ENCODE measurements at regions not wholly inside any gene's neighbourhood (a gene's known extent, or its start where the extent isn't known, plus 50 kb on each side); places are given as distances from the start of the nearest gene placed in this dataset.
A peak's percentile ranks its signal among the peaks of the same experiment; 100 is the strongest.
"Not testable (repeated sequence)": the region's sequence is repeated elsewhere in the genome, so short reads cannot be mapped to it uniquely, and the experiment has no call there.

- peaks cover 35 to 38% of the 10 kb centered on the region in 2 donors for H3K36me3 Mint-ChIP-seq
- H3K27me3 Mint-ChIP-seq (ENCODE audit: low read depth in 3 of 3); H3K9me3 Mint-ChIP-seq; H2AFZ ChIP-seq (ENCODE audit: insufficient read depth, low read depth, low read length, poor library complexity, severe bottlenecking); H3K27ac Mint-ChIP-seq; intact Hi-C loops (cut with micrococcal nuclease); H3K27ac ChIP-seq (ENCODE audit: low read depth in 1 of 2, low read length in 2 of 2); H3K4me2 ChIP-seq (replicated peaks; ENCODE audit: extremely low read depth, low read length, poor library complexity, severe bottlenecking); H3K27me3 ChIP-seq (ENCODE audit: control insufficient read depth in 2 of 2, insufficient read depth in 2 of 2, low read length in 2 of 2); H3K79me2 ChIP-seq (ENCODE audit: insufficient read depth, low read length); H3K9ac ChIP-seq (ENCODE audit: insufficient read depth, low read length, poor library complexity, severe bottlenecking); H4K20me1 ChIP-seq (ENCODE audit: insufficient read depth, low read length); H3K4me1 ChIP-seq (ENCODE audit: control insufficient read depth in 1 of 2, insufficient read depth in 2 of 2, low read length in 2 of 2); H3K9me3 ChIP-seq (replicated peaks in 1 of 2; ENCODE audit: control insufficient read depth in 1 of 2, insufficient read depth in 1 of 2, low read length in 2 of 2); DNase-seq; H3K4me3 Mint-ChIP-seq; H3K4me3 ChIP-seq (replicated peaks in 1 of 3; ENCODE audit: low read depth in 2 of 3, low read length in 3 of 3); H3K36me3 ChIP-seq (replicated peaks in 1 of 2; ENCODE audit: control insufficient read depth in 1 of 2, insufficient read depth in 2 of 2, low read length in 2 of 2): not testable (repeated sequence)
- 100% methylated on average over 9 of the region's 25 CpGs for WGBS (ENCODE audit: insufficient coverage)
- peaks cover 14% of the 10 kb centered on the region for H3K4me1 Mint-ChIP-seq
These were observed 145.7 kb downstream of the NPIPB11 start for GRCh38 chr16:29260683-29261426.

GRCh38 chr16:29259635-29260457 lies 146.7 kb downstream of the NPIPB11 start:
- H3K4me3 Mint-ChIP-seq; intact Hi-C loops (cut with micrococcal nuclease): not testable (repeated sequence)
- peaks cover 38 to 42% of the 10 kb centered on the region in 2 donors for H3K36me3 Mint-ChIP-seq

GRCh38 chr16:29258946-29259634 lies 147.4 kb downstream of the NPIPB11 start:
- H3K4me1 Mint-ChIP-seq; H3K27me3 Mint-ChIP-seq (ENCODE audit: low read depth in 3 of 3); H3K36me3 ChIP-seq (replicated peaks in 1 of 2; ENCODE audit: control insufficient read depth in 1 of 2, insufficient read depth in 2 of 2, low read length in 2 of 2); H3K4me3 ChIP-seq (replicated peaks in 1 of 3; ENCODE audit: low read depth in 2 of 3, low read length in 3 of 3); H3K9me3 ChIP-seq (replicated peaks in 1 of 2; ENCODE audit: control insufficient read depth in 1 of 2, insufficient read depth in 1 of 2, low read length in 2 of 2); H3K27ac ChIP-seq (ENCODE audit: low read depth in 1 of 2, low read length in 2 of 2); H3K4me2 ChIP-seq (replicated peaks; ENCODE audit: extremely low read depth, low read length, poor library complexity, severe bottlenecking); DNase-seq; H2AFZ ChIP-seq (ENCODE audit: insufficient read depth, low read depth, low read length, poor library complexity, severe bottlenecking); intact Hi-C loops (cut with micrococcal nuclease); H3K9me3 Mint-ChIP-seq; H4K20me1 ChIP-seq (ENCODE audit: insufficient read depth, low read length); H3K4me1 ChIP-seq (ENCODE audit: control insufficient read depth in 1 of 2, insufficient read depth in 2 of 2, low read length in 2 of 2); H3K27me3 ChIP-seq (ENCODE audit: control insufficient read depth in 2 of 2, insufficient read depth in 2 of 2, low read length in 2 of 2); H3K4me3 Mint-ChIP-seq; H3K9ac ChIP-seq (ENCODE audit: insufficient read depth, low read length, poor library complexity, severe bottlenecking); H3K79me2 ChIP-seq (ENCODE audit: insufficient read depth, low read length): not testable (repeated sequence)
- WGBS (ENCODE audit: insufficient coverage) = 94% methylated on average over 8 of the region's 19 CpGs
- Mint-ChIP-seq H3K27ac (peak overlapping the region in 2 of 7 donors; percentile 3 to 68), H3K36me3 (peaks cover 38 to 50% of the 10 kb centered on the region in 2 donors)

More at GRCh38 chr16:29259635-29260457, 146.7 kb downstream of the NPIPB11 start:
- not testable (repeated sequence) for H3K4me1 Mint-ChIP-seq; H4K20me1 ChIP-seq (ENCODE audit: insufficient read depth, low read length); H2AFZ ChIP-seq (ENCODE audit: insufficient read depth, low read depth, low read length, poor library complexity, severe bottlenecking); H3K27ac ChIP-seq (ENCODE audit: low read depth in 1 of 2, low read length in 2 of 2); H3K27me3 Mint-ChIP-seq (ENCODE audit: low read depth in 3 of 3); H3K27me3 ChIP-seq (ENCODE audit: control insufficient read depth in 2 of 2, insufficient read depth in 2 of 2, low read length in 2 of 2); H3K79me2 ChIP-seq (ENCODE audit: insufficient read depth, low read length); H3K4me1 ChIP-seq (ENCODE audit: control insufficient read depth in 1 of 2, insufficient read depth in 2 of 2, low read length in 2 of 2); H3K4me3 ChIP-seq (replicated peaks in 1 of 3; ENCODE audit: low read depth in 2 of 3, low read length in 3 of 3); DNase-seq; H3K36me3 ChIP-seq (replicated peaks in 1 of 2; ENCODE audit: control insufficient read depth in 1 of 2, insufficient read depth in 2 of 2, low read length in 2 of 2); H3K9ac ChIP-seq (ENCODE audit: insufficient read depth, low read length, poor library complexity, severe bottlenecking); H3K9me3 ChIP-seq (replicated peaks in 1 of 2; ENCODE audit: control insufficient read depth in 1 of 2, insufficient read depth in 1 of 2, low read length in 2 of 2); H3K4me2 ChIP-seq (replicated peaks; ENCODE audit: extremely low read depth, low read length, poor library complexity, severe bottlenecking); H3K9me3 Mint-ChIP-seq
- 97% methylated on average over 5 of the region's 25 CpGs for WGBS (ENCODE audit: insufficient coverage)
- peak overlapping the region in 1 of 7 donors; percentile 32 for H3K27ac Mint-ChIP-seq
